Spleen (tissue), 11 donors: ENCODE measurements at regions not wholly inside any gene's neighbourhood (a gene's known extent, or its start where the extent isn't known, plus 50 kb on each side); places are given as distances from the start of the nearest gene placed in this dataset.

ENCODE experiments used
- DNase-seq: peaks from one replicate; pipeline ENCODE4 v3.0.0-alpha.2; 2020
- H3K27ac ChIP-seq, 8 donors: fragments of 200-600 bp; sonication (generic) in 7 of 8; 1 replicate in 4 of 8; 2 replicates in 4 of 8; pipeline versions ENCODE4 v1.5.0 to v1.8.0; 2016 to 2021; ENCODE audit warnings: inconsistent platforms in 4 of 8, mild to moderate bottlenecking in 4 of 8, moderate library complexity in 1 of 8
- H3K27me3 ChIP-seq, 7 donors: fragments of 200-600 bp; sonication (generic) in 6 of 7; replicated peaks in 1 of 7; 1 replicate in 4 of 7; 2 replicates in 3 of 7; pipeline versions ENCODE4 v1.5.0 to v1.8.0; 2016 to 2021; ENCODE audit warnings: inconsistent platforms in 3 of 7, mild to moderate bottlenecking in 1 of 7
- H3K36me3 ChIP-seq, 6 donors: fragments of 200-600 bp; sonication (generic) in 5 of 6; 1 replicate in 4 of 6; 2 replicates in 2 of 6; pipeline versions ENCODE4 v1.5.0 to v1.8.0; 2016 to 2021; ENCODE audit warnings: inconsistent platforms in 2 of 6
- H3K4me1 ChIP-seq, 6 donors: fragments of 200-600 bp; sonication (generic) in 5 of 6; 1 replicate in 3 of 6; 2 replicates in 3 of 6; pipeline versions ENCODE4 v1.5.0 to v1.8.0; 2016 to 2021; ENCODE audit warnings: inconsistent platforms in 3 of 6
- H3K4me3 ChIP-seq, 8 donors: fragments of 200-600 bp; sonication (generic) in 7 of 8; 1 replicate in 4 of 8; 2 replicates in 4 of 8; pipeline versions ENCODE4 v1.5.0 to v1.8.0; 2016 to 2021; ENCODE audit warnings: inconsistent platforms in 4 of 8, mild to moderate bottlenecking in 4 of 8, moderate library complexity in 2 of 8
- H3K9me3 ChIP-seq, 8 donors: fragments of 200-600 bp; sonication (generic) in 7 of 8; 1 replicate in 4 of 8; 2 replicates in 4 of 8; pipeline versions ENCODE4 v1.5.0 to v1.8.0; 2016 to 2021; ENCODE audit warnings: inconsistent platforms in 4 of 8
- CTCF ChIP-seq, 11 experiments: fragments of 200-600 bp in 7 of 11; fragments of 450-650 bp in 4 of 11; sonication (generic) in 4 of 11; IDR thresholded peaks in 8 of 11; conservative IDR thresholded peaks in 3 of 11; 1 replicate in 7 of 11; 2 replicates in 4 of 11; pipeline versions ENCODE4 v1.4.0 to v1.8.0; 2016 to 2021; ENCODE audit warnings: antibody characterized with exemption in 11 of 11, inconsistent platforms in 4 of 11, mild to moderate bottlenecking in 1 of 11
- POLR2A ChIP-seq, 3 donors: fragments of 450-650 bp; IDR thresholded peaks; one replicate each; pipeline ENCODE4 v1.5.1; 2017; ENCODE audit warnings: antibody characterized with exemption in 3 of 3, mild to moderate bottlenecking in 1 of 3
- POLR2AphosphoS5 ChIP-seq, 3 donors: sonication (generic); formaldehyde crosslinking; IDR thresholded peaks; one replicate each; pipeline ENCODE4 v1.5.1; 2017; ENCODE audit warnings: antibody characterized with exemption in 3 of 3
- WGBS, 5 donors: extraction: QIAGEN DNeasy Blood & Tissue Kit in 3 of 5; methylation state at CpG; one replicate each; pipeline versions ENCODE4 v1.1.5 to v1.1.7; 2013 to 2018; 5-methylcytosine and 5-hydroxymethylcytosine counted together
- intact Hi-C: fragments of 100-400 bp; cut with DNase I; formaldehyde crosslinking; loops from one replicate; pipeline ENCODE4 v1.15.0; 2023; ENCODE audit warnings: low total_unique reads
- donor health status: healthy with polysubstance abuse.
- donor health status: DM: no; HTN: no; CAD: no; lungs with moderate emphysema.
- donor health status: DM: no; HTN: no; CAD: no.
- donor health status: Bipolar disorder and iron deficiency.
- donor health status: healthy.
- donor health status: DM: no; HTN: no; CAD: no.
- donor health status: DM: yes; HTN: yes; CAD: no.

GRCh38 chr2:217645896-217646295, 356.9 kb downstream of the TNS1 start:
- 67 to 100% (median 77%) methylated on average over 1 of the region's 1 CpG for WGBS, 5 donors
- no peak for TF ChIP-seq POLR2A (IDR thresholded peaks at IDR 0.05)
- TF ChIP-seq POLR2AphosphoS5 (IDR thresholded peaks at IDR 0.05), result no peak
- no peak overlapping the region for H3K4me3 ChIP-seq
- intact Hi-C loops, result no loop called here
- DNase-seq, result no peak
- peaks cover 0 to 3% (median 0%) of the 10 kb centered on the region in 6 donors for H3K4me1 ChIP-seq
- H3K36me3 ChIP-seq, result no peaks in the 10 kb centered on the region
- no peak overlapping the region for H3K27ac ChIP-seq
- H3K9me3 ChIP-seq, result no peaks in the 10 kb centered on the region
- H3K27me3 ChIP-seq, result no peaks in the 10 kb centered on the region

- TF ChIP-seq CTCF (IDR thresholded peaks at IDR 0.05 in 8 of 11, conservative IDR thresholded peaks at IDR 0.05 in 3 of 11) (no peak), POLR2AphosphoS5 (IDR thresholded peaks at IDR 0.05) (no peak), POLR2A (IDR thresholded peaks at IDR 0.05) (no peak)
- H3K4me3 ChIP-seq, result no peak overlapping the region
- DNase-seq, result no peak
- H3K9me3 ChIP-seq, result no peaks in the 10 kb centered on the region
- WGBS, 5 donors, result 83 to 88% (median 86%) methylated on average over 6 of the region's 6 CpGs
- H3K27me3 ChIP-seq, result no peaks in the 10 kb centered on the region
- H3K36me3 ChIP-seq, result no peaks in the 10 kb centered on the region
- intact Hi-C loops, result no loop called here
- H3K4me1 ChIP-seq, result no peaks in the 10 kb centered on the region
- H3K27ac ChIP-seq, result no peak overlapping the region
These were observed 358.9 kb downstream of the TNS1 start for GRCh38 chr2:217643789-217644301.

- no peak for TF ChIP-seq CTCF (IDR thresholded peaks at IDR 0.05 in 8 of 11, conservative IDR thresholded peaks at IDR 0.05 in 3 of 11)
- no peak for TF ChIP-seq POLR2AphosphoS5 (IDR thresholded peaks at IDR 0.05)
- TF ChIP-seq POLR2A (IDR thresholded peaks at IDR 0.05), result no peak
- WGBS, 5 donors, result 83 to 94% (median 90%) methylated on average over 6 of the region's 6 CpGs
- H3K36me3 ChIP-seq, result no peaks in the 10 kb centered on the region
- no peak overlapping the region for H3K27ac ChIP-seq
- DNase-seq, result no peak
- no peaks in the 10 kb centered on the region for H3K4me1 ChIP-seq
- H3K27me3 ChIP-seq, result no peaks in the 10 kb centered on the region
- no peaks in the 10 kb centered on the region for H3K9me3 ChIP-seq
- intact Hi-C loops, result no loop called here
- H3K4me3 ChIP-seq, result no peak overlapping the region
These were observed 359.9 kb downstream of the TNS1 start for GRCh38 chr2:217642944-217643343.

DNA sequence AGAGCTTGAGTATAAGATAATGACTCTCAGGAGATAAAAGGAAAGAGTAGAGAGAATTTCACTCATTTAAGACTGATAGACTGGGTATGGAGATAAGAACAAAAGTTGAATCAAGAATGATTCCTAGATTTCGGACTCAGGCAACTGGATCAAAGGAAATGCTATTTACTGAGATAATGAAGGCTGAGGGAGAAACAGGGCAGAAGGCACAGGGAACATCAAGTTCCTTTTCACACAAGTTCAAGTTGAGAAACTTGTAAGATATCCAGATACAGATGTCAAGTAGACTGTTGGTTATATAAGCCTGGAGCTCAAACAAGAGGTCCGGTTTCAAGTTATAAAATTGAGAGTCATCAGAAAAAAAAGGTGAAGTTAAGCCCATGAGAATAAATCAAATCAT, 360.8 kb downstream of the TNS1 start:
- Histone ChIP-seq H3K27ac (no peak overlapping the region), H3K27me3 (no peaks in the 10 kb centered on the region), H3K36me3 (no peaks in the 10 kb centered on the region), H3K4me3 (no peak overlapping the region), H3K4me1 (no peaks in the 10 kb centered on the region), H3K9me3 (no peaks in the 10 kb centered on the region)
- 77 to 88% (median 83%) methylated on average over 2 of the region's 2 CpGs for WGBS, 5 donors
- intact Hi-C loops, result no loop called here
- no peak for DNase-seq
- no peak for TF ChIP-seq POLR2AphosphoS5 (IDR thresholded peaks at IDR 0.05)
- TF ChIP-seq CTCF (IDR thresholded peaks at IDR 0.05 in 8 of 11, conservative IDR thresholded peaks at IDR 0.05 in 3 of 11), result no peak
- no peak for TF ChIP-seq POLR2A (IDR thresholded peaks at IDR 0.05)

- Histone ChIP-seq H3K4me3 (no peak overlapping the region), H3K9me3 (no peaks in the 10 kb centered on the region), H3K27me3 (no peaks in the 10 kb centered on the region), H3K36me3 (no peaks in the 10 kb centered on the region), H3K4me1 (no peaks in the 10 kb centered on the region), H3K27ac (no peak overlapping the region)
- intact Hi-C loops, result no loop called here
- TF ChIP-seq POLR2A (IDR thresholded peaks at IDR 0.05), result no peak
- no peak for TF ChIP-seq CTCF (IDR thresholded peaks at IDR 0.05 in 8 of 11, conservative IDR thresholded peaks at IDR 0.05 in 3 of 11)
- no peak for TF ChIP-seq POLR2AphosphoS5 (IDR thresholded peaks at IDR 0.05)
- 41 to 79% (median 49%) methylated on average over 2 of the region's 2 CpGs for WGBS, 5 donors
- no peak for DNase-seq
These were observed 363.3 kb downstream of the TNS1 start for GRCh38 chr2:217639481-217639880.
